Urothelium cell line (cell line): ENCODE measurements at regions not wholly inside any gene's neighbourhood (a gene's known extent, or its start where the extent isn't known, plus 50 kb on each side); places are given as distances from the start of the nearest gene placed in this dataset.

Experiments
- DNase-seq: peaks from one replicate; pipeline ENCODE4 v3.0.0; 2011; ENCODE audit warnings: low spot score, mixed read lengths
- FAIRE-seq: peaks from 2 replicates; lab custom pipeline; 2011; peaks lifted over from hg19 to GRCh38; lab: Jason Lieb, UNC

- FAIRE-seq: no peak
- no peak for DNase-seq
These were observed 390.4 kb downstream of the TLE4 start for GRCh38 chr9:79962150-79962549.

GRCh38 chr9:79955300-79955699, 383.5 kb downstream of the TLE4 start:
- FAIRE-seq (no peak), DNase-seq (no peak)

GRCh38 chr9:79953908-79954307, 382.1 kb downstream of the TLE4 start:
- FAIRE-seq: no peak
- DNase-seq: no peak

GRCh38 chr9:79952401-79952800, 380.6 kb downstream of the TLE4 start:
- no peak for FAIRE-seq
- DNase-seq: no peak

- FAIRE-seq (no peak), DNase-seq (no peak)
These were observed 374.9 kb downstream of the TLE4 start for GRCh38 chr9:79946712-79947111.

GRCh38 chr9:79945495-79945894, 373.7 kb downstream of the TLE4 start:
- DNase-seq: no peak
- FAIRE-seq: no peak

- FAIRE-seq (no peak), DNase-seq (no peak)
These were observed 373.3 kb downstream of the TLE4 start for GRCh38 chr9:79945016-79945415.

GRCh38 chr9:79940919-79941318, 369.2 kb downstream of the TLE4 start:
- DNase-seq: no peak
- FAIRE-seq: no peak

- no peak for DNase-seq
- no peak for FAIRE-seq
These were observed 368.1 kb downstream of the TLE4 start for GRCh38 chr9:79939819-79940218.

GRCh38 chr9:79936336-79936735, 364.6 kb downstream of the TLE4 start:
- no peak for FAIRE-seq
- no peak for DNase-seq

GRCh38 chr9:79929285-79929684, 357.5 kb downstream of the TLE4 start:
- no peak for FAIRE-seq
- no peak for DNase-seq

GRCh38 chr9:79928661-79929223, 357.0 kb downstream of the TLE4 start:
- FAIRE-seq (no peak), DNase-seq (no peak)

- no peak for FAIRE-seq
- DNase-seq: no peak
These were observed 353.6 kb downstream of the TLE4 start for GRCh38 chr9:79925326-79925725.

- no peak for DNase-seq
- FAIRE-seq: no peak
These were observed 353.1 kb downstream of the TLE4 start for GRCh38 chr9:79924836-79925235.

- FAIRE-seq (no peak), DNase-seq (no peak)
These were observed 345.7 kb downstream of the TLE4 start for GRCh38 chr9:79917421-79917820.

- DNase-seq (no peak), FAIRE-seq (no peak)
These were observed 342.1 kb downstream of the TLE4 start for GRCh38 chr9:79913867-79914266.

- DNase-seq (no peak), FAIRE-seq (no peak)
These were observed 340.7 kb downstream of the TLE4 start for GRCh38 chr9:79912318-79913070.

GRCh38 chr9:79911724-79912123, 340.0 kb downstream of the TLE4 start:
- DNase-seq (no peak), FAIRE-seq (no peak)

GRCh38 chr9:79902825-79903600, 331.2 kb downstream of the TLE4 start:
- no peak for DNase-seq
- no peak for FAIRE-seq

GRCh38 chr9:79900754-79901153, 329.0 kb downstream of the TLE4 start:
- FAIRE-seq: no peak
- no peak for DNase-seq

GRCh38 chr9:79896390-79896980, 324.7 kb downstream of the TLE4 start:
- FAIRE-seq (no peak), DNase-seq (no peak)

GRCh38 chr9:79895232-79895631, 323.5 kb downstream of the TLE4 start:
- FAIRE-seq (no peak), DNase-seq (no peak)
